SU-DHL-6 (cell line): ENCODE measurements at regions not wholly inside any gene's neighbourhood (a gene's known extent, or its start where the extent isn't known, plus 50 kb on each side); places are given as distances from the start of the nearest gene placed in this dataset.

ENCODE experiments used
- H2AFZ ChIP-seq: fragments of 200-600 bp; sonication (generic); 2 replicates; pipeline ENCODE4 v1.6.1; 2014; ENCODE audit warnings: low read depth, mild to moderate bottlenecking, moderate library complexity, mixed read lengths, antibody characterized with exemption, low read length; ENCODE audit not compliant: severe bottlenecking
- H3F3A ChIP-seq: fragments of 200-600 bp; shearing (Covaris generic); 2 replicates; pipeline ENCODE4 v1.6.0; 2016; ENCODE audit warnings: antibody characterized with exemption, mild to moderate bottlenecking; ENCODE audit not compliant: insufficient read depth
- H3K27ac ChIP-seq: fragments of 200-600 bp; sonication (generic); 2 replicates; pipeline ENCODE4 v1.5.1; 2016; ENCODE audit warnings: low read depth, mild to moderate bottlenecking, low read length, moderate library complexity, mixed read lengths
- H3K27me3 ChIP-seq: fragments of 200-600 bp; sonication (generic), shearing (Covaris generic); 2 replicates; pipeline ENCODE4 v1.6.0; 2014; ENCODE audit warnings: mild to moderate bottlenecking, low read length
- H3K36me3 ChIP-seq: fragments of 200-600 bp; sonication (generic); 2 replicates; pipeline ENCODE4 v1.6.1; 2014; ENCODE audit warnings: mild to moderate bottlenecking, low read length, mixed read lengths
- H3K4me2 ChIP-seq: fragments of 300-600, 200-600 bp; shearing (Covaris generic), sonication (generic); 2 replicates; pipeline ENCODE4 v1.6.0; 2014; ENCODE audit warnings: low read length, low read depth, mild to moderate bottlenecking; ENCODE audit not compliant: poor library complexity, severe bottlenecking
- H3K4me3 ChIP-seq: fragments of 200-600 bp; sonication (generic); 2 replicates; pipeline ENCODE4 v1.5.1; 2014; ENCODE audit warnings: antibody characterized with exemption, low read length, mild to moderate bottlenecking, mixed read lengths; ENCODE audit not compliant: insufficient read depth, poor library complexity, severe bottlenecking
- H3K79me2 ChIP-seq: fragments of 200-600 bp; sonication (generic); 2 replicates; pipeline ENCODE4 v1.6.1; 2014; ENCODE audit warnings: mild to moderate bottlenecking, low read length, moderate library complexity; ENCODE audit not compliant: insufficient read depth
- H3K9ac ChIP-seq: fragments of 200-600 bp; sonication (generic); 2 replicates; pipeline ENCODE4 v1.7.0; 2014; ENCODE audit warnings: mild to moderate bottlenecking, low read length
- H3K9me2 ChIP-seq: fragments of 200-600 bp; sonication (generic); replicated peaks from 2 replicates; pipeline ENCODE4 v1.6.1; 2014; ENCODE audit warnings: low read length; ENCODE audit not compliant: insufficient read depth
- H3K9me3 ChIP-seq: fragments of 200-600 bp; sonication (generic); 2 replicates; pipeline ENCODE4 v1.6.1; 2014; ENCODE audit warnings: low read length, mixed read lengths; ENCODE audit not compliant: insufficient read depth
- H4K20me1 ChIP-seq: fragments of 200-600 bp; sonication (generic); 2 replicates; pipeline ENCODE4 v1.6.1; 2014; ENCODE audit warnings: low read depth, mild to moderate bottlenecking, antibody characterized with exemption, low read length, moderate library complexity, mixed read lengths
- CTCF ChIP-seq: fragments of 200-600 bp; sonication (generic); IDR thresholded peaks from one replicate; pipeline ENCODE4 v1.5.1; 2017; ENCODE audit warnings: antibody characterized with exemption, mild to moderate bottlenecking, low read length, moderate library complexity; ENCODE audit not compliant: insufficient read depth, poor library complexity, severe bottlenecking
- EZH2phosphoT487 ChIP-seq: fragments of 200-600 bp; sonication (generic), shearing (Covaris generic); conservative IDR thresholded peaks from 2 replicates; pipeline ENCODE4 v1.6.1; 2018; ENCODE audit warnings: mild to moderate bottlenecking, antibody characterized with exemption, low read length, moderate library complexity, mixed read lengths

- H3K9me2 ChIP-seq: no peaks in the 10 kb centered on the region
- H3K27ac ChIP-seq: no peak overlapping the region
- H3K9ac ChIP-seq: no peak overlapping the region
- H3K79me2 ChIP-seq: no peaks in the 10 kb centered on the region
- no peaks in the 10 kb centered on the region for H4K20me1 ChIP-seq
- no peaks in the 10 kb centered on the region for H3K9me3 ChIP-seq
- H3K4me3 ChIP-seq: no peak overlapping the region
- H3F3A ChIP-seq: no peaks in the 10 kb centered on the region
- H3K4me2 ChIP-seq: no peak overlapping the region
- TF ChIP-seq CTCF (no peak), EZH2phosphoT487 (no peak)
- no peaks in the 10 kb centered on the region for H3K27me3 ChIP-seq
- H3K36me3 ChIP-seq: no peaks in the 10 kb centered on the region
- no peak overlapping the region for H2AFZ ChIP-seq
Observed at GRCh38 chr16:54400261-54400660, 113.7 kb upstream of the IRX3 start.

- Histone ChIP-seq H3F3A (no peaks in the 10 kb centered on the region), H3K9me3 (no peaks in the 10 kb centered on the region), H3K9me2 (no peaks in the 10 kb centered on the region), H3K27me3 (no peaks in the 10 kb centered on the region), H3K9ac (no peak overlapping the region), H3K36me3 (no peaks in the 10 kb centered on the region), H3K4me3 (no peak overlapping the region), H2AFZ (no peak overlapping the region), H3K4me2 (no peak overlapping the region), H4K20me1 (no peaks in the 10 kb centered on the region), H3K27ac (no peak overlapping the region), H3K79me2 (no peaks in the 10 kb centered on the region)
- no peak for TF ChIP-seq CTCF
- no peak for TF ChIP-seq EZH2phosphoT487
Observed at GRCh38 chr16:54398986-54399385, 112.4 kb upstream of the IRX3 start.

GRCh38 chr16:54397838-54398237 lies 111.3 kb upstream of the IRX3 start:
- H3K9me3 ChIP-seq: no peaks in the 10 kb centered on the region
- no peaks in the 10 kb centered on the region for H3K9me2 ChIP-seq
- no peak overlapping the region for H2AFZ ChIP-seq
- no peak overlapping the region for H3K4me2 ChIP-seq
- no peak for TF ChIP-seq CTCF
- TF ChIP-seq EZH2phosphoT487: no peak
- H3F3A ChIP-seq: no peaks in the 10 kb centered on the region
- H4K20me1 ChIP-seq: no peaks in the 10 kb centered on the region
- no peak overlapping the region for H3K9ac ChIP-seq
- H3K27ac ChIP-seq: no peak overlapping the region
- no peak overlapping the region for H3K4me3 ChIP-seq
- no peaks in the 10 kb centered on the region for H3K36me3 ChIP-seq
- no peaks in the 10 kb centered on the region for H3K27me3 ChIP-seq
- no peaks in the 10 kb centered on the region for H3K79me2 ChIP-seq
